HEK293 (cell line): ENCODE measurements at regions not wholly inside any gene's neighbourhood (a gene's known extent, or its start where the extent isn't known, plus 50 kb on each side); places are given as distances from the start of the nearest gene placed in this dataset.

Source experiments
- TCF7L2 ChIP-seq: IDR thresholded peaks from 2 replicates; pipeline ENCODE4 v1.6.1; 2011; ENCODE audit warnings: low read depth, mild to moderate bottlenecking, inconsistent platforms, low read length, moderate library complexity, borderline replicate concordance
- TRIM28 ChIP-seq: IDR thresholded peaks from 2 replicates; pipeline ENCODE4 v1.6.1; 2011; ENCODE audit warnings: low read length, control low read depth, borderline replicate concordance
- YY1 ChIP-seq: fragments of 450-650 bp; formaldehyde crosslinking; IDR thresholded peaks from 2 replicates; pipeline ENCODE4 v1.5.1; 2018; ENCODE audit warnings: missing biosample characterization, missing genetic modification characterization
- ZBTB21 ChIP-seq: fragments of 450-650 bp; formaldehyde crosslinking; IDR thresholded peaks from 2 replicates; pipeline ENCODE4 v1.5.1; 2017; ENCODE audit warnings: missing biosample characterization, missing genetic modification characterization
- ZNF112 ChIP-seq: fragments of 450-650 bp; formaldehyde crosslinking; IDR thresholded peaks from 2 replicates; pipeline ENCODE4 v1.5.0; 2017; ENCODE audit warnings: missing biosample characterization, missing genetic modification characterization
- ZNF121 ChIP-seq: fragments of 450-650 bp; formaldehyde crosslinking; IDR thresholded peaks from 2 replicates; pipeline ENCODE4 v1.5.1; 2016; ENCODE audit warnings: missing biosample characterization, missing genetic modification characterization
- ZNF138 ChIP-seq: fragments of 450-650 bp; formaldehyde crosslinking; IDR thresholded peaks from 2 replicates; pipeline ENCODE4 v1.5.1; 2016; ENCODE audit warnings: missing biosample characterization, missing genetic modification characterization, borderline replicate concordance
- ZNF335 ChIP-seq: fragments of 450-650 bp; formaldehyde crosslinking; conservative IDR thresholded peaks from 2 replicates; pipeline ENCODE4 v1.5.1; 2016; ENCODE audit warnings: missing biosample characterization, missing genetic modification characterization
- ZNF610 ChIP-seq: fragments of 450-650 bp; formaldehyde crosslinking; IDR thresholded peaks from 2 replicates; pipeline ENCODE4 v1.5.1; 2016; ENCODE audit warnings: missing biosample characterization, missing genetic modification characterization, borderline replicate concordance
- ZNF76 ChIP-seq: fragments of 450-650 bp; formaldehyde crosslinking; IDR thresholded peaks from 2 replicates; pipeline ENCODE4; 2016; ENCODE audit warnings: low read depth, missing biosample characterization, missing genetic modification characterization, borderline replicate concordance
- ZNF768 ChIP-seq: fragments of 450-650 bp; formaldehyde crosslinking; IDR thresholded peaks from 2 replicates; pipeline ENCODE4 v1.5.1; 2018; ENCODE audit warnings: missing biosample characterization, mild to moderate bottlenecking, missing genetic modification characterization
- TF ChIP-seq, protein P1 (sequence below): fragments of 450-650 bp; formaldehyde crosslinking; IDR thresholded peaks from 2 replicates; pipeline ENCODE4 v1.5.1; 2016; ENCODE audit warnings: missing biosample characterization, missing genetic modification characterization

DNA sequence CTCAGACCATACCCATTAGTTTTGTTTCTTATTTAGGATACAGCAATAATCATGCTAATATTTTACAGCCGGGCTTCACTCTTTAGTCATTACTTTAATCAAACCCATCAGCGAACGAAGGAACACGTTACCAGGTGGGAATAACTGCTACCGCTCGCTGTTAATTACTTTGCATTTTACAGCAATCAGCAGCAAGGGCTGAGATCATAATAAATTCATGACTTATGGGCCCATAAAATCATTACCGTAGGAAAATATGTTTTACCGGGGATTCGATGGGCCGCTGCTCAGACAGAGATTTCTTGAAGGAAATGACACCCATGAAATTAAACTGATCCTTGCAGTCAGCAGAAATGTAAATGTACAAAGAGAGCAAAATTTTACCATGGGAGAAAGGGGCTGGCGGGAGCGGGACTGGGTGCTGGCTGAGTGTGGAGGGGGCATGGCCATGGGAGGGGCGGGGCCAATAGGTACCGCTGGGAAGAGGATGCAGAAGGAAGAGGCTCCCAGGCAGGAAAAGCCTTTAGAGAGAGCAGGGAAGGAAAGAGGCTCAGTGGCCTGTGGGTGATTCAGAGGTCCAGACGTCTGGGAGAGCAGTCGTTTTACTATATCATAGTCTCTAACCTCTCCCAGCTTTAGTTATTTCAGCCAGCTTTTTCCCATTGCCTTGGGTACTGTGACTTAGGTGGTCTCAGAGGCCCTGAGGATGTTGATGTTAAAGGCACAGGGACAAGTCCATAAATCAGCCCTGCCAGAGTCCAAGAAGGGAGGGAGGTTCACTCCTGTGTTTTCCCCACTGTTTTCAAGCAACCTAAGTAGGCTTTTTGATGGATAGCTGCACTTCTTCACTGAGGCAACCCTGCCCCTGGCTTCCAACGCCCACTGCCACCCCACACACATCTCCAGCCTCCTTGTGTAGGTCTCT is 258.9 kb downstream of the SEC16B start:
- TF ChIP-seq, protein P1, sequence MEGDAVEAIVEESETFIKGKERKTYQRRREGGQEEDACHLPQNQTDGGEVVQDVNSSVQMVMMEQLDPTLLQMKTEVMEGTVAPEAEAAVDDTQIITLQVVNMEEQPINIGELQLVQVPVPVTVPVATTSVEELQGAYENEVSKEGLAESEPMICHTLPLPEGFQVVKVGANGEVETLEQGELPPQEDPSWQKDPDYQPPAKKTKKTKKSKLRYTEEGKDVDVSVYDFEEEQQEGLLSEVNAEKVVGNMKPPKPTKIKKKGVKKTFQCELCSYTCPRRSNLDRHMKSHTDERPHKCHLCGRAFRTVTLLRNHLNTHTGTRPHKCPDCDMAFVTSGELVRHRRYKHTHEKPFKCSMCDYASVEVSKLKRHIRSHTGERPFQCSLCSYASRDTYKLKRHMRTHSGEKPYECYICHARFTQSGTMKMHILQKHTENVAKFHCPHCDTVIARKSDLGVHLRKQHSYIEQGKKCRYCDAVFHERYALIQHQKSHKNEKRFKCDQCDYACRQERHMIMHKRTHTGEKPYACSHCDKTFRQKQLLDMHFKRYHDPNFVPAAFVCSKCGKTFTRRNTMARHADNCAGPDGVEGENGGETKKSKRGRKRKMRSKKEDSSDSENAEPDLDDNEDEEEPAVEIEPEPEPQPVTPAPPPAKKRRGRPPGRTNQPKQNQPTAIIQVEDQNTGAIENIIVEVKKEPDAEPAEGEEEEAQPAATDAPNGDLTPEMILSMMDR (tag by site-specific recombination) = no peak
- TF ChIP-seq ZNF768 (tag by site-specific recombination) (no peak), YY1 (tag by site-specific recombination) (no peak), TRIM28 (no peak), TCF7L2 (no peak), ZBTB21 (tag by site-specific recombination) (no peak), ZNF335 (tag by site-specific recombination) (no peak), ZNF610 (tag by site-specific recombination) (no peak), ZNF121 (tag by site-specific recombination) (no peak), ZNF76 (no peak), ZNF112 (tag by site-specific recombination) (no peak), ZNF138 (tag by site-specific recombination) (no peak)
